HEK293 (cell line): ENCODE measurements at regions not wholly inside any gene's neighbourhood (a gene's known extent, or its start where the extent isn't known, plus 50 kb on each side); places are given as distances from the start of the nearest gene placed in this dataset.
"Not testable (repeated sequence)": the region's sequence is repeated elsewhere in the genome, so short reads cannot be mapped to it uniquely, and the experiment has no call there.

Experiments
- CTCF ChIA-PET: fragments of 350-600 bp; formaldehyde crosslinking; extraction: SDS; loops from one replicate; lab custom pipeline; 2021; ENCODE audit warnings: antibody characterized with exemption; lab: Yijun Ruan, JAX
- POLR2A ChIA-PET: fragments of 300-600 bp; formaldehyde crosslinking; extraction: SDS; loops from one replicate; lab custom pipeline; 2020; ENCODE audit warnings: antibody characterized with exemption, inconsistent platforms; lab: Yijun Ruan, JAX
- H3K27ac ChIP-seq: fragments of 200-500 bp; sonication (Bioruptor generic); 2 replicates; pipeline ENCODE4 v1.5.1; 2014; ENCODE audit warnings: low read depth, low read length, control low read depth, inconsistent platforms; ENCODE audit errors: extremely low read depth
- H3K36me3 ChIP-seq, 2 experiments: fragments of 200-500 bp in 1 of 2; sonication (Bioruptor generic) in 1 of 2; 1 replicate in 1 of 2; 2 replicates in 1 of 2; pipeline ENCODE4 v1.5.1; 2014 to 2017; ENCODE audit warnings: inconsistent platforms in 2 of 2, low read length in 2 of 2; ENCODE audit not compliant: control insufficient read depth in 2 of 2, insufficient read depth in 1 of 2
- H3K4me1 ChIP-seq: fragments of 200-500 bp; sonication (Bioruptor generic); 2 replicates; pipeline ENCODE4 v1.5.1; 2014; ENCODE audit warnings: mild to moderate bottlenecking, low read length, inconsistent platforms; ENCODE audit not compliant: control insufficient read depth, insufficient read depth
- H3K4me3 ChIP-seq: 2 replicates; pipeline ENCODE4 v1.5.1; 2011; ENCODE audit warnings: low read depth, mild to moderate bottlenecking, control low read depth, low read length, moderate library complexity
- H3K9me3 ChIP-seq: fragments of 200-500 bp; sonication (Bioruptor generic); 2 replicates; pipeline ENCODE4 v1.5.1; 2014; ENCODE audit warnings: low read depth, low read length, inconsistent platforms; ENCODE audit not compliant: control insufficient read depth, insufficient read depth
- GLIS1 ChIP-seq: fragments of 450-650 bp; formaldehyde crosslinking; IDR thresholded peaks from 2 replicates; pipeline ENCODE4 v1.5.1; 2016; ENCODE audit warnings: missing biosample characterization, missing genetic modification characterization
- IKZF3 ChIP-seq: fragments of 450-650 bp; IDR thresholded peaks from 2 replicates; pipeline ENCODE4 v1.5.0; 2018; ENCODE audit warnings: missing biosample characterization, mild to moderate bottlenecking, missing genetic modification characterization, moderate library complexity
- KLF8 ChIP-seq: fragments of 450-650 bp; formaldehyde crosslinking; IDR thresholded peaks from 2 replicates; pipeline ENCODE4 v1.5.1; 2016; ENCODE audit warnings: missing biosample characterization, missing genetic modification characterization
- KLF9 ChIP-seq: fragments of 450-650 bp; formaldehyde crosslinking; IDR thresholded peaks from 2 replicates; pipeline ENCODE4 v1.5.1; 2016; ENCODE audit warnings: missing biosample characterization, missing genetic modification characterization, low read depth
- PRDM10 ChIP-seq: fragments of 450-650 bp; formaldehyde crosslinking; IDR thresholded peaks from 2 replicates; pipeline ENCODE4 v1.5.1; 2016; ENCODE audit warnings: missing biosample characterization, missing genetic modification characterization
- SP2 ChIP-seq: fragments of 450-650 bp; formaldehyde crosslinking; IDR thresholded peaks from 2 replicates; pipeline ENCODE4 v1.5.1; 2016; ENCODE audit warnings: missing biosample characterization, missing genetic modification characterization
- SP3 ChIP-seq: fragments of 450-650 bp; formaldehyde crosslinking; IDR thresholded peaks from 2 replicates; pipeline ENCODE4 v1.5.1; 2016; ENCODE audit warnings: missing biosample characterization, missing genetic modification characterization
- ZBTB11 ChIP-seq: fragments of 450-650 bp; formaldehyde crosslinking; conservative IDR thresholded peaks from 2 replicates; pipeline ENCODE4 v1.5.1; 2016; ENCODE audit warnings: low read depth, missing biosample characterization, missing genetic modification characterization
- ZBTB20 ChIP-seq: fragments of 450-650 bp; formaldehyde crosslinking; IDR thresholded peaks from 2 replicates; pipeline ENCODE4 v1.5.1; 2016; ENCODE audit warnings: missing biosample characterization, missing genetic modification characterization
- ZNF335 ChIP-seq: fragments of 450-650 bp; formaldehyde crosslinking; conservative IDR thresholded peaks from 2 replicates; pipeline ENCODE4 v1.5.1; 2016; ENCODE audit warnings: missing biosample characterization, missing genetic modification characterization
- ZNF391 ChIP-seq: fragments of 450-650 bp; formaldehyde crosslinking; IDR thresholded peaks from 2 replicates; pipeline ENCODE4 v1.5.1; 2016; ENCODE audit warnings: low read depth, missing biosample characterization, missing genetic modification characterization, borderline replicate concordance
- ZNF629 ChIP-seq: fragments of 450-650 bp; formaldehyde crosslinking; IDR thresholded peaks from 2 replicates; pipeline ENCODE4 v1.5.1; 2017; ENCODE audit warnings: missing biosample characterization, missing genetic modification characterization
- ZXDB ChIP-seq: fragments of 450-650 bp; formaldehyde crosslinking; IDR thresholded peaks from 2 replicates; pipeline ENCODE4 v1.5.1; 2016; ENCODE audit warnings: missing biosample characterization, missing genetic modification characterization

GRCh38 chr12:9447791-9448614 lies 159.7 kb downstream of the KLRB1 start (continued):
- TF ChIP-seq ZNF391 (tag by site-specific recombination): peak; percentile 39; the same call in 1 of the 2 replicates
- TF ChIP-seq KLF8: peak; percentile 49; the same call in 1 of the 2 replicates
- TF ChIP-seq ZBTB20: peak; percentile 90
- TF ChIP-seq ZBTB11 (tag by site-specific recombination): peak; percentile 61
- peak; percentile 54 for TF ChIP-seq ZNF335 (tag by site-specific recombination)
- TF ChIP-seq SP2: peak; percentile 52
- TF ChIP-seq IKZF3: peak; percentile 35; the same call in 1 of the 2 replicates
- peak; percentile 56 for TF ChIP-seq ZXDB (tag by site-specific recombination)
- TF ChIP-seq ZNF629: 0 out of 2 replicates have a peak, but pooled peaks have one; percentile 26
- peak; percentile 79 for TF ChIP-seq KLF9
- TF ChIP-seq GLIS1 (tag by site-specific recombination): 0 out of 2 replicates have a peak, but pooled peaks have one; percentile 9
- TF ChIP-seq PRDM10 (tag by site-specific recombination): peak; percentile 50
- peak; percentile 26; the same call in 1 of the 2 replicates for TF ChIP-seq SP3 (tag by site-specific recombination)

GRCh38 chr12:9446883-9447761 lies 160.6 kb downstream of the KLRB1 start:
- H3K36me3 ChIP-seq, H3K4me1 ChIP-seq, H3K27ac ChIP-seq, CTCF ChIA-PET, POLR2A ChIA-PET, H3K9me3 ChIP-seq: not testable (repeated sequence)
- H3K4me3 ChIP-seq: peak overlapping the region; percentile 50

- CTCF ChIA-PET, POLR2A ChIA-PET, H3K9me3 ChIP-seq: not testable (repeated sequence)
These were observed 167.3 kb downstream of the KLRB1 start for GRCh38 chr12:9440428-9440827.

GRCh38 chr12:9435682-9436081 lies 172.0 kb downstream of the KLRB1 start:
- H3K36me3 ChIP-seq, H3K27ac ChIP-seq, H3K9me3 ChIP-seq, H3K4me3 ChIP-seq, H3K4me1 ChIP-seq, CTCF ChIA-PET, POLR2A ChIA-PET: not testable (repeated sequence)

More at GRCh38 chr12:9440428-9440827, 167.3 kb downstream of the KLRB1 start:
- not testable (repeated sequence) for H3K36me3 ChIP-seq, H3K27ac ChIP-seq, H3K4me1 ChIP-seq, H3K4me3 ChIP-seq

GRCh38 chr12:9430385-9430784 lies 177.3 kb downstream of the KLRB1 start:
- H3K9me3 ChIP-seq, H3K27ac ChIP-seq, H3K4me3 ChIP-seq, CTCF ChIA-PET, H3K4me1 ChIP-seq, POLR2A ChIA-PET: not testable (repeated sequence)
- peaks cover 0 to 12% of the 10 kb centered on the region in 2 experiments; a peak in 1 of 3 replicates for H3K36me3 ChIP-seq

GRCh38 chr12:9428856-9429255 lies 178.9 kb downstream of the KLRB1 start:
- H3K9me3 ChIP-seq, H3K27ac ChIP-seq, POLR2A ChIA-PET, CTCF ChIA-PET, H3K4me3 ChIP-seq, H3K4me1 ChIP-seq: not testable (repeated sequence)
- H3K36me3 ChIP-seq: peaks cover 0 to 17% of the 10 kb centered on the region in 2 experiments; a peak in 1 of 3 replicates
